IMR-90 (cell line): ENCODE measurements at regions not wholly inside any gene's neighbourhood (a gene's known extent, or its start where the extent isn't known, plus 50 kb on each side); places are given as distances from the start of the nearest gene placed in this dataset.

Experiments
- ATAC-seq: fragments of 200-7000 bp; cut with Tn5 transposase; 2 replicates; pipeline ENCODE4 v1.9.1; 2020; ENCODE audit warnings: low read depth, mild to moderate bottlenecking, moderate library complexity
- BruUV-seq: library from RNA; stranded (reverse); fragments of 400-500 nt; replicated peaks from 2 replicates; lab custom pipeline; 2021; lab: Mats Ljungman, UMichigan
- CTCF ChIA-PET: fragments of 300-600 bp; formaldehyde crosslinking; extraction: SDS; loops from one replicate; lab custom pipeline; 2021; ENCODE audit warnings: antibody characterized with exemption; lab: Yijun Ruan, JAX
- POLR2A ChIA-PET: fragments of 300-600 bp; sonication (Branson Sonifier 250); formaldehyde crosslinking; loops from one replicate; lab custom pipeline; 2022; ENCODE audit warnings: antibody characterized with exemption; ENCODE audit not compliant: unreplicated experiment; lab: Charles Lee
- DNase-seq: peaks from one replicate; pipeline ENCODE4 v3.0.0; 2013
- H2AFZ ChIP-seq: replicated peaks from 2 replicates; pipeline ENCODE3; 2013; ENCODE audit warnings: low read length, mild to moderate bottlenecking; ENCODE audit not compliant: poor library complexity
- H2AK5ac ChIP-seq: 2 replicates; pipeline ENCODE4 v1.6.1; 2013; ENCODE audit warnings: low read depth, low read length, inconsistent platforms
- H2AK9ac ChIP-seq: replicated peaks from 2 replicates; pipeline ENCODE3; 2013; ENCODE audit warnings: mild to moderate bottlenecking, low read depth, low read length, moderate library complexity; ENCODE audit not compliant: poor library complexity
- H2BK120ac ChIP-seq: 2 replicates; pipeline ENCODE4 v1.6.1; 2013; ENCODE audit warnings: low read depth, low read length, inconsistent platforms
- H2BK15ac ChIP-seq: 3 replicates; pipeline ENCODE4 v1.6.1; 2013; ENCODE audit warnings: low read depth, low read length, inconsistent platforms
- H2BK20ac ChIP-seq: 2 replicates; pipeline ENCODE4 v1.6.1; 2013; ENCODE audit warnings: low read depth, mild to moderate bottlenecking, inconsistent platforms, low read length, moderate library complexity
- H2BK5ac ChIP-seq: 2 replicates; pipeline ENCODE4 v1.6.1; 2013; ENCODE audit warnings: mild to moderate bottlenecking, low read depth, low read length, inconsistent platforms; ENCODE audit not compliant: poor library complexity, severe bottlenecking
- H3K14ac ChIP-seq: replicated peaks from 2 replicates; pipeline ENCODE4 v1.6.1; 2013; ENCODE audit warnings: low read depth, low read length, inconsistent platforms
- H3K18ac ChIP-seq: 2 replicates; pipeline ENCODE4 v1.6.1; 2013; ENCODE audit warnings: low read depth, low read length, control low read depth
- H3K23ac ChIP-seq: 2 replicates; pipeline ENCODE4 v1.6.1; 2013; ENCODE audit warnings: low read depth, low read length, inconsistent platforms
- H3K27ac ChIP-seq: 2 replicates; pipeline ENCODE4 v1.5.1; 2013; ENCODE audit warnings: mild to moderate bottlenecking, control low read depth, low read length; ENCODE audit not compliant: insufficient read depth
- H3K27me3 ChIP-seq: 2 replicates; pipeline ENCODE4 v1.6.1; 2013; ENCODE audit warnings: low read length; ENCODE audit not compliant: control insufficient read depth, insufficient read depth
- H3K36me3 ChIP-seq: 2 replicates; pipeline ENCODE4 v1.6.1; 2013; ENCODE audit warnings: low read length, mixed read lengths; ENCODE audit not compliant: control insufficient read depth, insufficient read depth
- H3K4ac ChIP-seq: 2 replicates; pipeline ENCODE4 v1.6.1; 2013; ENCODE audit warnings: low read depth, low read length, inconsistent platforms
- H3K4me1 ChIP-seq: 2 replicates; pipeline ENCODE4 v1.6.1; 2013; ENCODE audit warnings: low read length, mixed read lengths; ENCODE audit not compliant: control insufficient read depth, insufficient read depth
- H3K4me2 ChIP-seq: 2 replicates; pipeline ENCODE4 v1.6.1; 2013; ENCODE audit warnings: low read depth, mild to moderate bottlenecking, control low read depth, low read length, moderate library complexity
- H3K4me3 ChIP-seq: 2 replicates; pipeline ENCODE4 v1.5.1; 2013; ENCODE audit warnings: low read depth, mild to moderate bottlenecking, control low read depth, low read length, moderate library complexity; ENCODE audit not compliant: insufficient read depth
- H3K56ac ChIP-seq: 2 replicates; pipeline ENCODE4 v1.6.1; 2013; ENCODE audit warnings: low read length, inconsistent platforms; ENCODE audit not compliant: insufficient read depth; ENCODE audit errors: extremely low read depth
- H3K79me1 ChIP-seq, 2 experiments: 2 replicates each; pipeline ENCODE4 v1.6.1; 2013; ENCODE audit warnings: low read length in 2 of 2, inconsistent platforms in 1 of 2, low read depth in 1 of 2
- H3K9ac ChIP-seq: 2 replicates; pipeline ENCODE4 v1.6.1; 2013; ENCODE audit warnings: low read depth, low read length, control low read depth
- H3K9me1 ChIP-seq: 2 replicates; pipeline ENCODE4 v1.6.1; 2013; ENCODE audit warnings: low read length, inconsistent platforms; ENCODE audit not compliant: insufficient read depth
- H3K9me3 ChIP-seq: 2 replicates; pipeline ENCODE4 v1.6.1; 2013; ENCODE audit warnings: low read length; ENCODE audit not compliant: control insufficient read depth, insufficient read depth
- H4K20me1 ChIP-seq: 2 replicates; pipeline ENCODE4 v1.6.1; 2013; ENCODE audit warnings: low read length, inconsistent platforms; ENCODE audit not compliant: insufficient read depth
- H4K5ac ChIP-seq: 2 replicates; pipeline ENCODE4 v1.6.1; 2013; ENCODE audit warnings: mild to moderate bottlenecking, low read depth, low read length, control low read depth
- H4K8ac ChIP-seq, 2 experiments: 2 replicates each; pipeline ENCODE4 v1.6.1; 2013; ENCODE audit warnings: low read depth in 2 of 2, low read length in 2 of 2, control low read depth in 1 of 2, inconsistent platforms in 1 of 2
- H4K91ac ChIP-seq: 2 replicates; pipeline ENCODE4 v1.6.1; 2013; ENCODE audit warnings: low read depth, low read length, inconsistent platforms; ENCODE audit not compliant: insufficient read depth
- FOS ChIP-seq: fragments of 150-350 bp; IDR thresholded peaks from 2 replicates; pipeline ENCODE4 v1.6.1; 2016; ENCODE audit warnings: low read depth, low read length
- WGBS, 2 experiments: methylation state at CpG; one replicate each; pipeline versions ENCODE4 v1.1.5 to v1.1.7; 2013; ENCODE audit warnings: missing lambda C conversion rate in 2 of 2; ENCODE audit not compliant: insufficient read length in 1 of 2; ENCODE audit errors: extremely low coverage in 2 of 2; 5-methylcytosine and 5-hydroxymethylcytosine counted together
- dilution Hi-C: fragments of 300-500 bp; cut with HindIII; formaldehyde crosslinking; loops from one replicate; pipeline ENCODE4 v1.14.3; 2018; ENCODE audit warnings: low sequenced_read_pairs; ENCODE audit not compliant: unreplicated experiment
- in situ Hi-C: fragments of 300-500 bp; cut with MboI; formaldehyde crosslinking; loops from 3 replicates; pipeline ENCODE4 v1.14.3; 2019; ENCODE audit warnings: low sequenced_read_pairs, inconsistent platforms, mixed read lengths
- intact Hi-C: fragments of 100-400 bp; cut with micrococcal nuclease; formaldehyde crosslinking; loops from 2 replicates; pipeline ENCODE4 v1.10.0; 2022

- POLR2A ChIA-PET: no interaction called here
- H3K23ac ChIP-seq: no peak overlapping the region
- CTCF ChIA-PET: no interaction called here
- no peaks in the 10 kb centered on the region for H4K20me1 ChIP-seq
- no peak overlapping the region for H3K4ac ChIP-seq
- no peak for TF ChIP-seq FOS
- H3K56ac ChIP-seq: no peak overlapping the region
- H4K8ac ChIP-seq: no peak overlapping the region
- H2AK5ac ChIP-seq: no peak overlapping the region
- no TSS peak for BruUV-seq
- no peak overlapping the region for H2AK9ac ChIP-seq
- H3K36me3 ChIP-seq: no peaks in the 10 kb centered on the region
- dilution Hi-C loops: no loop called here
- in situ Hi-C loops: no loop called here
- 0 out of 2 replicates have a peak, but pooled peaks cover 2% of the 10 kb centered on the region for H3K9me3 ChIP-seq
- no peak overlapping the region for H2AFZ ChIP-seq
- no peak overlapping the region for H2BK120ac ChIP-seq
- intact Hi-C loops: no loop called here
- no peak overlapping the region for H3K4me2 ChIP-seq
- no peaks in the 10 kb centered on the region for H3K79me1 ChIP-seq
- H3K9ac ChIP-seq: no peak overlapping the region
- ATAC-seq: no peak
- H3K18ac ChIP-seq: no peak overlapping the region
- no peak overlapping the region for H4K5ac ChIP-seq
- no peak overlapping the region for H2BK15ac ChIP-seq
- no peaks in the 10 kb centered on the region for H3K27me3 ChIP-seq
- H2BK5ac ChIP-seq: no peak overlapping the region
- no peaks in the 10 kb centered on the region for H3K9me1 ChIP-seq
- H3K4me1 ChIP-seq: no peaks in the 10 kb centered on the region
- no peak overlapping the region for H4K91ac ChIP-seq
- no peak overlapping the region for H3K14ac ChIP-seq
- H3K27ac ChIP-seq: no peak overlapping the region
- no peak for DNase-seq
- WGBS, 2 experiments: 0% methylated on average over 1 of the region's 6 CpGs; no CpG with 5 or more reads in 1 of the 2 experiments
- H2BK20ac ChIP-seq: no peak overlapping the region
- no peak overlapping the region for H3K4me3 ChIP-seq
Observed at GRCh38 chr4:14552119-14552518, 450.2 kb upstream of the CPEB2 start.
